ENCODE measurements at regions not wholly inside any gene's neighbourhood (a gene's known extent, or its start where the extent isn't known, plus 50 kb on each side); places are given as distances from the start of the nearest gene placed in this dataset.

- TF ChIP-seq POU6F1 (CRISPR knock-in tag; IDR thresholded peaks at IDR 0.05; ENCODE audit: borderline replicate concordance, low read depth): no peak
- no peak for TF ChIP-seq ZC3H10 (CRISPR knock-in tag; IDR thresholded peaks at IDR 0.05)
- TF ChIP-seq CSRNP3 (CRISPR knock-in tag; IDR thresholded peaks at IDR 0.05): no peak
- TF ChIP-seq ARNTL (CRISPR knock-in tag; IDR thresholded peaks at IDR 0.05; ENCODE audit: borderline replicate concordance, low read depth): no peak
- TF ChIP-seq TOX (CRISPR knock-in tag; IDR thresholded peaks at IDR 0.05; ENCODE audit: borderline replicate concordance): no peak
- no peak for TF ChIP-seq PPARA (CRISPR knock-in tag; IDR thresholded peaks at IDR 0.05; ENCODE audit: borderline replicate concordance)
- no peak for TF ChIP-seq ZFP30 (CRISPR knock-in tag; IDR thresholded peaks at IDR 0.05)
- no peak for TF ChIP-seq GLIS3 (CRISPR knock-in tag; IDR thresholded peaks at IDR 0.05)
- no peak for TF ChIP-seq ZNF70 (CRISPR knock-in tag; IDR thresholded peaks at IDR 0.05)
- no peak for TF ChIP-seq SNAI2 (CRISPR knock-in tag; IDR thresholded peaks at IDR 0.05)
Observed at GRCh38 chr11:69562816-69563215, 78.1 kb upstream of the CCND1 start (continued).

DNA sequence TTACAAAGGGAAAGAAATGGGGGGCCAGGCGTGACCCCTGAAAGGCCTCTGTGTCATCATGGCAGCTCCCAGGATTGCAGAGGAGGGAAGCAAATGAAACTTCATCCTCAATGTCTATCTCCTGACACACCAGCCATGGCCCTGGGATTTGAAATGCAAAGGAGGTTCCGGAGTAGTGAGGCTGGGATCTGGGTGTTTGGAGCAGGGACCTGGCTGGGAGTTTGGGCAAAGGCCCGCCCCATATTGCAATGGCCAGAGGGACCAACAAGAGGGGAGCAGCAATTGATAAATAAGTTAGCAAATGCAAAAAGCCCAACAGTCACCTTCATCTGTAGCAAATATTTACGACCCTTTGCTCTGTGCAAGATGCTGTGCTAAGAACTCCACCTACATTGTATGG, 77.7 kb upstream of the CCND1 start:
- ATAC-seq: no peak
- TF ChIP-seq RARB (CRISPR knock-in tag; IDR thresholded peaks at IDR 0.05) (no peak), TSHZ2 (CRISPR knock-in tag; IDR thresholded peaks at IDR 0.05) (no peak), ZNF70 (CRISPR knock-in tag; IDR thresholded peaks at IDR 0.05) (no peak), CSRNP3 (CRISPR knock-in tag; IDR thresholded peaks at IDR 0.05) (no peak), ISL1 (CRISPR knock-in tag; IDR thresholded peaks at IDR 0.05) (no peak), TOX (CRISPR knock-in tag; IDR thresholded peaks at IDR 0.05; ENCODE audit: borderline replicate concordance) (no peak), CSDC2 (CRISPR knock-in tag; IDR thresholded peaks at IDR 0.05) (no peak), ZNF8 (CRISPR knock-in tag; IDR thresholded peaks at IDR 0.05) (no peak), ARNTL (CRISPR knock-in tag; IDR thresholded peaks at IDR 0.05; ENCODE audit: borderline replicate concordance, low read depth) (no peak), GLIS3 (CRISPR knock-in tag; IDR thresholded peaks at IDR 0.05) (no peak), POU6F1 (CRISPR knock-in tag; IDR thresholded peaks at IDR 0.05; ENCODE audit: borderline replicate concordance, low read depth) (no peak), TCF4 (CRISPR knock-in tag; IDR thresholded peaks at IDR 0.05; ENCODE audit: borderline replicate concordance) (no peak), ZFP3 (CRISPR knock-in tag; IDR thresholded peaks at IDR 0.05) (no peak), ESRRG (CRISPR knock-in tag; IDR thresholded peaks at IDR 0.05) (no peak), ZFP30 (CRISPR knock-in tag; IDR thresholded peaks at IDR 0.05) (no peak)
- TF ChIP-seq, protein P1, sequence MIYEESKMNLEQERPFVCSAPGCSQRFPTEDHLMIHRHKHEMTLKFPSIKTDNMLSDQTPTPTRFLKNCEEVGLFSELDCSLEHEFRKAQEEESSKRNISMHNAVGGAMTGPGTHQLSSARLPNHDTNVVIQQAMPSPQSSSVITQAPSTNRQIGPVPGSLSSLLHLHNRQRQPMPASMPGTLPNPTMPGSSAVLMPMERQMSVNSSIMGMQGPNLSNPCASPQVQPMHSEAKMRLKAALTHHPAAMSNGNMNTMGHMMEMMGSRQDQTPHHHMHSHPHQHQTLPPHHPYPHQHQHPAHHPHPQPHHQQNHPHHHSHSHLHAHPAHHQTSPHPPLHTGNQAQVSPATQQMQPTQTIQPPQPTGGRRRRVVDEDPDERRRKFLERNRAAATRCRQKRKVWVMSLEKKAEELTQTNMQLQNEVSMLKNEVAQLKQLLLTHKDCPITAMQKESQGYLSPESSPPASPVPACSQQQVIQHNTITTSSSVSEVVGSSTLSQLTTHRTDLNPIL (CRISPR knock-in tag; IDR thresholded peaks at IDR 0.05; ENCODE audit: low read depth): no peak

All from SK-N-SH treated with all-trans-retinoic acid at 6 μM for 48 hours (cell line).